D721Med (cell line): ENCODE measurements at regions not wholly inside any gene's neighbourhood (a gene's known extent, or its start where the extent isn't known, plus 50 kb on each side); places are given as distances from the start of the nearest gene placed in this dataset.

Source experiments
- DNase-seq: peaks from one replicate; pipeline ENCODE4 v3.0.0; 2011; ENCODE audit warnings: low spot score; ENCODE audit not compliant: insufficient read length
- FAIRE-seq: peaks from 2 replicates; lab custom pipeline; 2011; peaks lifted over from hg19 to GRCh38; lab: Jason Lieb, UNC
- TF ChIP-seq, protein P1 (sequence below): IDR thresholded peaks from 2 replicates; pipeline ENCODE4 v1.5.1; 2012; ENCODE audit warnings: mild to moderate bottlenecking, control low read depth; ENCODE audit not compliant: insufficient read depth; ENCODE audit errors: missing control alignments

DNA sequence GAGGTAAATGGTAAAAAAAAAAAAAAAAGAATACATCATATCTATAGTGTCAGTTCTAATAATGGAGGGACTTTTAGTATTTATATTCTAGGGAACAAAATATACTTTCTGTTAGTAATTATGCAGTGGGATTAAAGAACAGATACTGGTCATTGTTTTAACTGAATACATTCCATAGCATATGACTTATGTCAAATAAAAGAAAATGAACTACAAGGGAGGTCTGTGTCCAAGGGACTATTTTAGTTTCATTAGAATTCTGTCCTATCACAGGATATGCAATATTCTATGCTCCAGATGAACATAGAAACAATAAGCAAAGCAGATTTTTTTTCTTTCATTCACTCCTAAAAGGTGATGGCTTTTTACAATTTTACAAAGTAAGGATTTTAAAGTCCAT is 154.2 kb upstream of the ZEB2 start:
- DNase-seq = no peak
- no peak for FAIRE-seq
- TF ChIP-seq, protein P1, sequence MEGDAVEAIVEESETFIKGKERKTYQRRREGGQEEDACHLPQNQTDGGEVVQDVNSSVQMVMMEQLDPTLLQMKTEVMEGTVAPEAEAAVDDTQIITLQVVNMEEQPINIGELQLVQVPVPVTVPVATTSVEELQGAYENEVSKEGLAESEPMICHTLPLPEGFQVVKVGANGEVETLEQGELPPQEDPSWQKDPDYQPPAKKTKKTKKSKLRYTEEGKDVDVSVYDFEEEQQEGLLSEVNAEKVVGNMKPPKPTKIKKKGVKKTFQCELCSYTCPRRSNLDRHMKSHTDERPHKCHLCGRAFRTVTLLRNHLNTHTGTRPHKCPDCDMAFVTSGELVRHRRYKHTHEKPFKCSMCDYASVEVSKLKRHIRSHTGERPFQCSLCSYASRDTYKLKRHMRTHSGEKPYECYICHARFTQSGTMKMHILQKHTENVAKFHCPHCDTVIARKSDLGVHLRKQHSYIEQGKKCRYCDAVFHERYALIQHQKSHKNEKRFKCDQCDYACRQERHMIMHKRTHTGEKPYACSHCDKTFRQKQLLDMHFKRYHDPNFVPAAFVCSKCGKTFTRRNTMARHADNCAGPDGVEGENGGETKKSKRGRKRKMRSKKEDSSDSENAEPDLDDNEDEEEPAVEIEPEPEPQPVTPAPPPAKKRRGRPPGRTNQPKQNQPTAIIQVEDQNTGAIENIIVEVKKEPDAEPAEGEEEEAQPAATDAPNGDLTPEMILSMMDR = no peak

DNA sequence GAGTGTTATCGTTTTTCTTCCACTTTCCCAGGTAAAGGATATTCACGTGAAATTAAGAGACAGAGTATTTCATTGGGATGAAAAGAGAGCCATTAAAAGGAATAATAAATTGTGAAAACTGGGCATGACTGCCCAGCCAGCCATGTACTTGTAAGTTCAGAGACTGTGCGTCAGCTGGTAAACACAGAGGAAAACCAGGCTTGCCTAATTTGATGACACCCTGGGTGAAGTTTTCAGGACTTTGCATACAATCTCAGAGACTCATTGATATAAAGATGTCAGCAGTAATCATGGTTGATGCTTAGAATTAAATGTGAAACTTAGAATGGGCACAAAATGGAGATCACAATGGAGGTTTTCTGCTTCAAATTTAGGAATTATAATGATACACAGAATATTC is 153.5 kb upstream of the ZEB2 start:
- TF ChIP-seq, protein P1 = no peak
- DNase-seq (no peak), FAIRE-seq (no peak)

DNA sequence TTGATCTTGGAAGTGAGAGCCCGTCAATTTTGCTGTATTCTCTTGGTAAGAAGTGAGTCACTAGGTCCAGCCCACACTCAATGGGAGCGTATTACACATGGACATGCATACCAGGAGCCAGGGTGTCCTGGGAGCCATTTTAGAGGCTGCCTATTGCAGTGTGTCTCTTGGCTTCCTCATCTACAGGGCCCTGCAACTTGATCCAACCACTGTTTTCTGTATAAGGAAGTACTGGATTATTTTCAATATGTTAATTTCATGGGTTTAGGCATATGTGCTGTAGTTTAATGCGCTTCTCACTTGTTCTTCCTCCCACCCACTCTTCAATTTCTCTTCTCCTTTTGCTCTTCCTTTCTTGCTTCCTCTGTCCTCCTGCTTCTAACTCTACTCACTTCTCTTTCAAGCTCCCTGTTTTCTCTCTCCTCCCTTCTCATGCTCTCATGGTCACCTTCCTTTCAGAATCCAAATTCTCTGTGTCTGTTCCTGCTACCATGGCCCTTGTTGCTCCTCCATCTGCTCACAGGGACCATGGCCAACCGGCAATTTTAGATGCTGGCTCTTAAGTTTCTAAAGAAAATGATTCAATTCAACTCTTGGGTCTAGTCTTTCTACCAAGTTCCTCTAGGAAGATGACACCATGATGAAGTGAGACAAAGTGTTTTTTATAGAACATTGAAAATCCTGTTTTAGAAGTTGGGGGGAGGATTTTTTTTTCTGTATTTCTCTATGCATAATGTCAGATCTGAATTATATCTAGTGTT is 152.0 kb upstream of the ZEB2 start:
- DNase-seq = no peak
- TF ChIP-seq, protein P1 = no peak
- no peak for FAIRE-seq

DNA sequence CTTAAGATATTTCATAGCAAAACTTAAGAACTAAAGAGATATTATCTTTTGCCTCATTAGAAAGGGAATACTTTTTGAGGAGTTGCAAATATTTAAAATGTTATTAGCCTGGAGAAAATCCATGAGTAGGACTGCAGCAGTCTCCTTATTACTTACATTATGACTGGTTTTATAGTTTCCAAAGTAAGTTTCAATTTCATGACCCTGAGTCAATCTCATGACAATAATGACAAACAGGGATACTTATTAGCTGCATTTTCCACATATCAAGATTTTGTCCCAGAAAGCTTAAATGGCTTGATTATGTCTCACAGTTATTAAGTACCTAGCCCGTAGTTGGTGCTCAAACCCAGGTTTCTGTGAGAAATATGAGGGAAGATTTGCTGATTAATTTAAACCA is 150.8 kb upstream of the ZEB2 start:
- DNase-seq (no peak), FAIRE-seq (no peak)
- TF ChIP-seq, protein P1 = no peak

DNA sequence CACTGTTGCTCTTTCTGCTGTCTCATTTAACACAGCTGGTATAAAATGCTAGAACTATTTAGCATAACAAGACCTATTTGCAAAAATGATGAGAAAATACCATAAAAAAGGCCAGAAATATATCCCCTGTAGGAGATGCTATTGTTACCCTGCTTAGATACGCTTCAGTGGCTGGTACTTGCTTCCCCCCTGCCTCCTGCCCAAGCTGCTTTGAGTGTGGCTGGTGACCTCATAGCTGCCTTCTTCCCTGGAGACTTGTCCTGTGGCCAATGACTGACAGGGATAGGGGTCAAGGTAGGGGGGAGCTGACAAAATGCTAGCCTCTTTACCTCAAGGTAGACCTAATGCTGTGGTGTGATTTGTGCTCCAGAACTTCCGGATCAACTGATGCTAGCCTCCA is 150.2 kb upstream of the ZEB2 start:
- FAIRE-seq (no peak), DNase-seq (no peak)
- TF ChIP-seq, protein P1 = no peak

DNA sequence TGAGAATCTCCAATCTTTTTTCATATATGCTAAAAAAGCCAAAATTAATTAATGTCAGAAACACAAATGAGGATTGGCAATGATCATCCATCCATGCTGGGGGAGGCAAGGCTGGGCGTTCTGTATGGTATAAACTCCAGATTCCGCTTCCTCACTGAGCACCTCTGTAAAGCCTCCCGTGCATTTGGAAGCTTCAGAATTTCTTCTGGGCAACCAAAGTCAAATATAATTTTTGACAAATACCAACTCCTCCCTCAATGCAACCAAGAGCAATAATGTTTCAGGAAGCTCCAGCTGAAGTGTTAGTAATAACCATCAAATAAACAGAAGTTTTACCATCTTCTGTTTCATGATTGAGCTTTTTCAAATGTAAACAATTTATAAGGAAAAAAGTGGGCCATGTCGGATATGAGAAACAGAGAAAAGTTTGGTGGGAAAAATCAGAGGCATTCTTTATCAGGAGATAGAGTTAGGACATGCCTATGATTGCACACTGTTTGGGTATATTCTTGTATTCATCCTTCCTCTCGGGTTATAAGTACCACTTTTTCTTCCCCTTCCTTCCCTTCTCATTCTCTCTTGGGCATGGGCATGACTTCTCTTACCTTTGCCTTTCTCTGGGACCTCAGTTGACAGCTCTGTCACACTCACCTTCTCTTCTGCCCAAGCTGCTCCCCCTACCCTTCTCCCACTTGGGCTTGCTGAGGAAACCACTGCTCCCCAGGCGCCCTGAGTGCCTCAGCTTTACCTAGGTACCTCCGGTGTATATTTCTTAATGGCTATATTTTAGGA is 149.5 kb upstream of the ZEB2 start:
- DNase-seq (no peak), FAIRE-seq (no peak)
- TF ChIP-seq, protein P1 = no peak
